ENCODE measurements at regions not wholly inside any gene's neighbourhood (a gene's known extent, or its start where the extent isn't known, plus 50 kb on each side); places are given as distances from the start of the nearest gene placed in this dataset.

- TF ChIP-seq CTCF (IDR thresholded peaks at IDR 0.05; ENCODE audit: unreplicated experiment), result no peak
- H3K4me1 Mint-ChIP-seq (ENCODE audit: insufficient read depth, unreplicated experiment), result no peaks in the 10 kb centered on the region
- intact Hi-C loops (cut with micrococcal nuclease), result no loop called here
- peak overlapping the region; percentile 43 for H3K4me3 Mint-ChIP-seq (ENCODE audit: unreplicated experiment)
- no peak overlapping the region for H3K27ac Mint-ChIP-seq (ENCODE audit: low read depth, unreplicated experiment)
- no peak for DNase-seq (ENCODE audit: unreplicated experiment)
- ChIA-PET CTCF (interaction anchor here (0.5 to 0.7 kb wide), 2 partner anchors 53 to 255 kb away, joined by 3 read pairs; no protein-coding TSS in a partner anchor), POLR2A (interaction anchor here (0.6 kb wide), 1 partner anchor 9 kb away, joined by 4 read pairs; no protein-coding TSS in a partner anchor)
- no peaks in the 10 kb centered on the region for H3K9me3 Mint-ChIP-seq (ENCODE audit: unreplicated experiment)
- no TSS peak for BruUV-seq (replicated peaks)
- H3K36me3 Mint-ChIP-seq (ENCODE audit: insufficient read depth, unreplicated experiment), result no peaks in the 10 kb centered on the region
- peaks cover 20% of the 10 kb centered on the region for H3K27me3 Mint-ChIP-seq (ENCODE audit: insufficient read depth, unreplicated experiment)
Observed at GRCh38 chr12:4164559-4165558, 108.7 kb upstream of the CCND2 start.

GRCh38 chr12:4164188-4164558 is 109.4 kb upstream of the CCND2 start:
- Mint-ChIP-seq H3K27me3 (ENCODE audit: insufficient read depth, unreplicated experiment) (peaks cover 13% of the 10 kb centered on the region), H3K4me3 (ENCODE audit: unreplicated experiment) (peak overlapping the region; percentile 43), H3K36me3 (ENCODE audit: insufficient read depth, unreplicated experiment) (no peaks in the 10 kb centered on the region), H3K27ac (ENCODE audit: low read depth, unreplicated experiment) (no peak overlapping the region), H3K4me1 (ENCODE audit: insufficient read depth, unreplicated experiment) (no peaks in the 10 kb centered on the region), H3K9me3 (ENCODE audit: unreplicated experiment) (no peaks in the 10 kb centered on the region)
- intact Hi-C loops (cut with micrococcal nuclease), result no loop called here
- DNase-seq (ENCODE audit: unreplicated experiment), result no peak
- no peak for TF ChIP-seq CTCF (IDR thresholded peaks at IDR 0.05; ENCODE audit: unreplicated experiment)
- BruUV-seq (replicated peaks), result no TSS peak
- ChIA-PET CTCF (interaction anchor here (0.5 to 0.7 kb wide), 2 partner anchors 52 to 254 kb away, joined by 3 read pairs; no protein-coding TSS in a partner anchor), POLR2A (interaction anchor here (0.6 kb wide), 1 partner anchor 10 kb away, joined by 4 read pairs; no protein-coding TSS in a partner anchor)

DNA sequence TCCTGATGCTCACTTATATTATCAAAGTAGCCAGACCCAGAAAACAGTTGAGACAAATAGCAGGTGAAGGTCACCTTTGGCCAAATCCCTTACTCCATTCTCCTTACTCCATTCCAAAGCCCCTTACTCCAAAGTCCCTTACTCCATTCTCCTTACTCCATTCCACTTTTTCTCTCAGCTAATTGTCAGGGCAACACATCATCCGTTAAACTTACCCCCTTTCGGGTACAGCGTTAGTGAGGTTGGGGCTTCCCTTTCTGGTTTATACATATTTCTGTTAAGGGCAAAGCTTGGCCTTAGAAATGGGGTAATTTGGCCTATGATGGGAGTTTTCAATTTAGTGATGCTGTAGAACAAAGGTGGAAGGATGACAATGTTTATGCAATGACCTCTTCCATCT is 111.8 kb upstream of the CCND2 start:
- ChIA-PET CTCF (no interaction called here), POLR2A (interaction anchor here (0.7 kb wide), 1 partner anchor 292 kb away, joined by 3 read pairs; no protein-coding TSS in a partner anchor)
- no peaks in the 10 kb centered on the region for H3K36me3 Mint-ChIP-seq (ENCODE audit: insufficient read depth, unreplicated experiment)
- no TSS peak for BruUV-seq (replicated peaks)
- no peak overlapping the region for H3K4me3 Mint-ChIP-seq (ENCODE audit: unreplicated experiment)
- H3K27me3 Mint-ChIP-seq (ENCODE audit: insufficient read depth, unreplicated experiment), result no peaks in the 10 kb centered on the region
- TF ChIP-seq CTCF (IDR thresholded peaks at IDR 0.05; ENCODE audit: unreplicated experiment), result no peak
- intact Hi-C loops (cut with micrococcal nuclease), result no loop called here
- H3K4me1 Mint-ChIP-seq (ENCODE audit: insufficient read depth, unreplicated experiment), result no peaks in the 10 kb centered on the region
- no peak overlapping the region for H3K27ac Mint-ChIP-seq (ENCODE audit: low read depth, unreplicated experiment)
- no peaks in the 10 kb centered on the region for H3K9me3 Mint-ChIP-seq (ENCODE audit: unreplicated experiment)
- DNase-seq (ENCODE audit: unreplicated experiment), result no peak

DNA sequence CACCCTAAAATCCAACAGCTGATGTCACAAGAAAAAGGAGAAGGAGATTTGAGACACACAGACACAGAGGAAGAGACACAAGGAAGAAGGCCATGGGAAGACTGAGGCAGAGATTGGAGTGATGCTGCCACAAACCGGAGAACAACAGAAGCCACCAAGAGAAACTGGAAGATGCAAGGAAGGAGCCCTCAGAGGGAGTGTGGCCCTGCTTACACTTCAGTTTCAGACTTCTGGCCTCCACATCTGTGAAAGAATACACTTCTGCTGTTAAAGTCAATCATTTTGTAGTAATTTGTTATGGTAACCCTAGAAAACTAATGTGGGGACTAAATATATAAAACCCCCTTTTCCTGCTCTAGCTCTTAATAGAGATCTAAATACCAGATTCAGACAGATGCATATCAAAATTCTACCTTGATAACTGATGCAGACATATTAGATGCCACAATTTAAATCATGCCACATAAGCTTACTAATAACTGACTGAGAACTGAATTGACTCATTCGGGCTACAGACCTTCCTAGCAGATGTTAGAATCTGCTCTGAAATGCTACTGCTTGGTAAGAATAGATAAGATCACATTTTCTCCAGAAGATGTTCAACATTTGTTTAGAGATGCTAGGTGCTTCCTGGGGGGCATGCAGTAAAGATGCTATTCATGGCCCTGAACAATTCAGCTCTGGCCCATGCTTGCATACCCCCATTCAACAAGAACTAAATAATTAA is 113.1 kb upstream of the CCND2 start:
- BruUV-seq (replicated peaks), result no TSS peak
- no peak for DNase-seq (ENCODE audit: unreplicated experiment)
- H3K27me3 Mint-ChIP-seq (ENCODE audit: insufficient read depth, unreplicated experiment), result no peaks in the 10 kb centered on the region
- no peak overlapping the region for H3K27ac Mint-ChIP-seq (ENCODE audit: low read depth, unreplicated experiment)
- no peak for TF ChIP-seq CTCF (IDR thresholded peaks at IDR 0.05; ENCODE audit: unreplicated experiment)
- POLR2A ChIA-PET, result no interaction called here
- no peaks in the 10 kb centered on the region for H3K9me3 Mint-ChIP-seq (ENCODE audit: unreplicated experiment)
- intact Hi-C loops (cut with micrococcal nuclease), result no loop called here
- no peaks in the 10 kb centered on the region for H3K4me1 Mint-ChIP-seq (ENCODE audit: insufficient read depth, unreplicated experiment)
- H3K4me3 Mint-ChIP-seq (ENCODE audit: unreplicated experiment), result no peak overlapping the region
- CTCF ChIA-PET, result no interaction called here
- no peaks in the 10 kb centered on the region for H3K36me3 Mint-ChIP-seq (ENCODE audit: insufficient read depth, unreplicated experiment)

All from MCF 10A (cell line).